Kidney epithelial cell (primary cell): ENCODE measurements at regions not wholly inside any gene's neighbourhood (a gene's known extent, or its start where the extent isn't known, plus 50 kb on each side); places are given as distances from the start of the nearest gene placed in this dataset.

Experiments
- DNase-seq: peaks from one replicate; pipeline ENCODE4 v3.0.0-alpha.2; 2010; ENCODE audit warnings: low read depth
- H3K27me3 ChIP-seq: 2 replicates; pipeline ENCODE4 v1.6.0; 2011; ENCODE audit warnings: low read length; ENCODE audit not compliant: control insufficient read depth, insufficient read depth
- H3K36me3 ChIP-seq: 2 replicates; pipeline ENCODE4 v1.5.1; 2011; ENCODE audit warnings: low read length; ENCODE audit not compliant: control insufficient read depth, insufficient read depth
- H3K4me3 ChIP-seq: 2 replicates; pipeline ENCODE4 v1.5.1; 2011; ENCODE audit warnings: low read depth, mild to moderate bottlenecking, control low read depth, low read length
- TF ChIP-seq, protein P1 (sequence below): IDR thresholded peaks from 2 replicates; pipeline ENCODE4 v1.5.1; 2011; ENCODE audit warnings: mild to moderate bottlenecking, moderate library complexity, low read length, control low read depth, inconsistent platforms; ENCODE audit not compliant: insufficient read depth, poor library complexity, severe bottlenecking

DNA sequence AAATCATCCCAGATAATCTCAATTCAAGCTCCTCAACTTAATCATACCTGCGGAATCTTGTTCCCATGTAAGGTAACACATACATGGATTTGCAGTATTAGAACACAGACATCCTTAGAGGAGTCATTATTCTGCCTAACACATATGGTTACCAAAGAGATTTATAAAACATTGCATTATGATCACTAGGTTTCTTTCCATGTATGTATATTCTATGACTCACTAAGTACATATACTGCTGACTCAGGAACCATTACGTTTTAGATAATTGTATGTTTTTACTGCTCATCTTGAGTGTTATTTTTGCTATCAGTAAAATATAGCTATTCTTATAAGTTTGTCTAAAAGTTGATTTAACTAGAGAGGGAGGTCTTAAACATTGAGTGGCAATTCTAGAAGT is 182.9 kb downstream of the SLITRK6 start:
- no peaks in the 10 kb centered on the region for H3K36me3 ChIP-seq
- no peaks in the 10 kb centered on the region for H3K27me3 ChIP-seq
- no peak overlapping the region for H3K4me3 ChIP-seq
- no peak for DNase-seq
- TF ChIP-seq, protein P1, sequence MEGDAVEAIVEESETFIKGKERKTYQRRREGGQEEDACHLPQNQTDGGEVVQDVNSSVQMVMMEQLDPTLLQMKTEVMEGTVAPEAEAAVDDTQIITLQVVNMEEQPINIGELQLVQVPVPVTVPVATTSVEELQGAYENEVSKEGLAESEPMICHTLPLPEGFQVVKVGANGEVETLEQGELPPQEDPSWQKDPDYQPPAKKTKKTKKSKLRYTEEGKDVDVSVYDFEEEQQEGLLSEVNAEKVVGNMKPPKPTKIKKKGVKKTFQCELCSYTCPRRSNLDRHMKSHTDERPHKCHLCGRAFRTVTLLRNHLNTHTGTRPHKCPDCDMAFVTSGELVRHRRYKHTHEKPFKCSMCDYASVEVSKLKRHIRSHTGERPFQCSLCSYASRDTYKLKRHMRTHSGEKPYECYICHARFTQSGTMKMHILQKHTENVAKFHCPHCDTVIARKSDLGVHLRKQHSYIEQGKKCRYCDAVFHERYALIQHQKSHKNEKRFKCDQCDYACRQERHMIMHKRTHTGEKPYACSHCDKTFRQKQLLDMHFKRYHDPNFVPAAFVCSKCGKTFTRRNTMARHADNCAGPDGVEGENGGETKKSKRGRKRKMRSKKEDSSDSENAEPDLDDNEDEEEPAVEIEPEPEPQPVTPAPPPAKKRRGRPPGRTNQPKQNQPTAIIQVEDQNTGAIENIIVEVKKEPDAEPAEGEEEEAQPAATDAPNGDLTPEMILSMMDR: no peak

DNA sequence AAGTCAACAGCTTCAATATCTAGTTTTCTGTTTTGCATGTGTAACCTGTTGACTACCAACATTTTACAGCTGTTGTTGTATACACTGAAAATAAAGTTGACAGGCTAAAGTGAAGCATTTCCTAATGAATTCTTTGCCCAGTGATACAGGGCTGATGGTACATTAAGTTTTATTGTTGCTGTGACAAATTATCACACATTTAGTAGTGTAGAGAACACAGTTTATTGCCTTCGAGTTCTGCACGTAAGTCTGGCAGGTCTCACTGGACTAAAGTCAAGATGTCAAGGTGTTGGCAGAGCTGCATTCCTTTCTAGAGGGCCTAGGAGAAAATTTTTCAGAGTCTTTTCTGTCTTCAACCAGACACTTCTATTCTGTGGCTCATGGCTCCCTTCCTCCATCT is 184.2 kb downstream of the SLITRK6 start:
- no peaks in the 10 kb centered on the region for H3K36me3 ChIP-seq
- TF ChIP-seq, protein P1: no peak
- no peaks in the 10 kb centered on the region for H3K27me3 ChIP-seq
- DNase-seq: no peak
- no peak overlapping the region for H3K4me3 ChIP-seq

DNA sequence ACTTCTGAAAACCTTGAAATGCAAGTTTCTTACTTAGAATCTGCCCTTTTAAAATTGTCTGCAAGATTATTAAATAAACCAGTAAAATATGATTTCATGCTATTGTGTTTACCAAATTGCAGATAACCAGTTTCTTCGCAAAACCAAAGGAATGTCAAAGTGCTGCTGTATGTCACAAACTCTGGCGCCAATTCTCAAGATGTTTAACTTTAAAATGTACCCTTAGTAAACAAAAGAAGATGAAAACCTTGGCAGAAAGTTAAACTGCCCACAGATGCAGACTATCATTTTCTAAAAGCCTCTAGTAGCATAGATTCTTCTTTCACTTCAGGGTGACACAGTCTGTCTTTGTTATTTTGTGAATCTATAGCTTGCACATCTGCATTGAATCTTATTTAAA is 189.2 kb downstream of the SLITRK6 start:
- H3K27me3 ChIP-seq: no peaks in the 10 kb centered on the region
- H3K36me3 ChIP-seq: no peaks in the 10 kb centered on the region
- H3K4me3 ChIP-seq: no peak overlapping the region
- no peak for DNase-seq
- TF ChIP-seq, protein P1: no peak

DNA sequence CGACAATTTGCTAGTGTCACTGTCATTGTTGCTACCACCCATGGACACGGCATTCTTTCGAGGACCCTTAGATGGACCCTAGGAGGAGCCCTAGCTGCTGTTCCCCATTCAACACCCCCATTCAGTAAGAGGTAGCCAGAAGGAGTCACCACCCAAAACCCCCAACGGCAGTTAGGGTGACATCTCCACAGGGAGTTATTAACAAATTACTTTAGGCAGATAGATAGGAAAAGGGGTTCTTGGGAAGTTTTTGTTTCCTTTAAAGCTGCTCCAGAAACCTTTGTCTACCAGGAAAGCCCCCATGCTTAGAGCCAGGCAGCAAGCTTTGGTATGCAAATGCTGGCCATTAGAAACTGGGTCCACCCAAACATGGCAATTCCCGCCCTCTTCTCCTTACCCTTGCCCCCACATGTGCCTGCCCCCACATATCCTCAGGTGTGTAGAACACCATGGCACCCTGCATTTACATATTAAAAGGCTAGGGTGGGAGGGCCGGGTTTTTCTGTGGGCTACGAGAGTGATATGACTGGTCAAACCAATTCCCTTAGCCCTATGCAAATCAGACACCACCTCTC is 190.9 kb downstream of the SLITRK6 start:
- H3K36me3 ChIP-seq: no peaks in the 10 kb centered on the region
- DNase-seq: no peak
- no peak overlapping the region for H3K4me3 ChIP-seq
- no peaks in the 10 kb centered on the region for H3K27me3 ChIP-seq
- TF ChIP-seq, protein P1: no peak

DNA sequence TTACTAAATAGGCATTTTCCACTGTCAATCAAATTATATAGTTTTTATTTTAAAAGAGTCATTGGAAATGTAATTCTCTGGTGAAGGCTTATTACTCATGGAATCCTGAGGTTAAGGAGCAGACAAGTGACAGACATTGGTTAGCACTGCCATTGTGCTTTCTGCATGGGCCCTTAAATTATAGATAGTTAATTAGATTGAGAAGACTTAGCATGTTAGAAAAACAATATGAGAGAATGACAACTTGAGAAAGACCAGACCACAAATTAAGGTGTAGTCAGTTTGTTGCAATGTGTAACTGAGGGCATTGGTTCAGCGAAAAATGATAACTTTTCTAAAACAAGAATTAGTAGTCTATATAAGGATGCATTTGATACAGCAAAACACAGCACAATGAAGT is 195.5 kb downstream of the SLITRK6 start:
- H3K4me3 ChIP-seq: no peak overlapping the region
- TF ChIP-seq, protein P1: no peak
- DNase-seq: no peak
- no peaks in the 10 kb centered on the region for H3K27me3 ChIP-seq
- no peaks in the 10 kb centered on the region for H3K36me3 ChIP-seq

DNA sequence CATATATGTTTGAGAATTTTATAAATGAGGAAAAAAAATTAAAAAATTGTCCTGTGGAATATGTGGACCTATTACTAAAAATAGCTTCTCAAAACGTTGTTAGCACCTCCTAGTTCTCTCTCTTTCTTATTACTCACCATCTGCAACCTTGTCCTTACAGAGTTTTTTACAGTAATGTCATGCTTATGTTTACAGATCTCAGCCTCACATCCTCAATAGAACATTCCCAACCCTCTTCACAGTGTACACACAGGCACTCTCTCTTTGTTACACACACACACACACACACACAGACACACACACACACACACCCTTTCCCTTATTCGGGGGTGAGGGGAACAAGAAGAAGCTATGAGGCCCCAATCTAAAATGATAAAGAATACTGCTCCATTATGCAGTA is 197.7 kb downstream of the SLITRK6 start:
- Histone ChIP-seq H3K4me3 (no peak overlapping the region), H3K36me3 (no peaks in the 10 kb centered on the region), H3K27me3 (no peaks in the 10 kb centered on the region)
- no peak for DNase-seq
- TF ChIP-seq, protein P1: no peak
